Right lobe of liver (tissue), 4 donors: ENCODE measurements at regions not wholly inside any gene's neighbourhood (a gene's known extent, or its start where the extent isn't known, plus 50 kb on each side); places are given as distances from the start of the nearest gene placed in this dataset.

Experiments used
- CTCF ChIP-seq, 4 donors: fragments of 200-600 bp in 3 of 4; fragments of 450-650 bp in 1 of 4; IDR thresholded peaks; one replicate each; pipeline versions ENCODE4 v1.5.1 to v1.8.0; 2016 to 2022; ENCODE audit warnings: antibody characterized with exemption in 4 of 4, mild to moderate bottlenecking in 2 of 4
- POLR2A ChIP-seq: fragments of 450-650 bp; IDR thresholded peaks from one replicate; pipeline ENCODE4 v1.6.1; 2017; ENCODE audit warnings: antibody characterized with exemption, mild to moderate bottlenecking
- donor health status: DM: no; HTN: no; CAD: no.
- donor health status: DM: no; HTN: no; CAD: no.
- donor health status: DM: no; HTN: yes; CAD: no.

DNA sequence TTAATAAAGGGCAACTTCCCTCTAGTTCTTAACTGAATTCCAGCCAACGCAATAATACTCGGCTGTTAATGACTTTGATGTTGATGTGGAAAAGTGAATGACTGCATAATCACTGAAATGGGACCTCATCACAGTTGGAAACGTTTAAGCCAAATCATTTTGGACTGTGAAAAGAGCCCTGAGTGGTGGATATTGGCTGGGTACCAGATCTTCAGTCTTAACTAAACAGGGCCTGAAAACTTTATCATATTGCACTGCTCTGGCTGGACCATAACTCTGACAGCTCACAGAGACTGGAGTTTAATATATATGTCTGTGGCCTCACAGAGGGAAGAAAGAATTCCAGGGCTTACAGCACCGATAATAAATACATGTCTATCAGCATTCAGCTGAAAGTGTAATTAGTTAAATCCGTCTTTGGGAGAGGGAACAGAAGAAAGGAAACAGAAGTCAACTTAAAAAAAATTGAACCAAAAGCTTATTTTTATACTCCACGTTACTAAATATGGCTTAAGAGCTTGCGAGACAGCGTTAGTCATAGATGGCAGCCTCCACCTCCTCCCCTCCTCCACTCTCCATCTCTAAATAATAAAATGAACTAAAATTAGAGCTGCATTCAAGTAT lies 222.3 kb upstream of the CDIN1 start:
- no peak for TF ChIP-seq CTCF (IDR thresholded peaks at IDR 0.05)
- TF ChIP-seq POLR2A = no peak
